ENCODE measurements at regions not wholly inside any gene's neighbourhood (a gene's known extent, or its start where the extent isn't known, plus 50 kb on each side); places are given as distances from the start of the nearest gene placed in this dataset.
"Not testable (repeated sequence)": the region's sequence is repeated elsewhere in the genome, so short reads cannot be mapped to it uniquely, and the experiment has no call there.

DNA sequence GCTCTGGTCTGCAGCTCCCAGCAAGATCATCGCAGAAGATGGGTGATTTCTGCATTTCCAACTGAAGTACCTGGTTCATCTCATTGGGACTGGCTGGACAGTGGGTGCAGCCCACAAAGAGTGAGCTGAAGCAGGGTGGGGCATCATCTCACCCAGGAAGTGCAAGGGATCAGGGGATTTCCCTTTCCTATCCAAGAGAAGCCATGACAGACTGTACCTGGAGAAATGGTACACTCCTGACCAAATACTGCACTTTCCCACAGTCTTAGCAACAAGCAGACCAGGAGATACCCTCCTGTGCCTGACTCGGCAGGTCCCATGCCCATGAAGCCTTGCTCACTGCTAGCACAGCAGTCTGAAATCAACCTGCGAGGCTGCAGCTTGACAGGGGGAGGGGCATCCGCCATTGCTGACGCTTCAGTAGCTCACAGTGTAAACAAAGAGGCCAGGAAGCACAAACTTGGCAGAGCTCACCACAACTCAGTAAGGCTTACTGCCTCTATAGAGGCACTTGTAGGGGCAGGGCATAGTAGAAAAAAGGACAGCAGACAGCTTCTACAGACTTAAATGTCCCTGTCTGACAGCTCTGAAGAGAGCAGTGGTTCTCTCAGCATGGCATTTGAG lies 60.5 kb downstream of the AREG start:
- in situ Hi-C loops (cut with HindIII; ENCODE audit: low pct_ligation_motif_present, low pct_unique_long_range_greater_than_20kb, low sequenced_read_pairs); DNase-seq: not testable (repeated sequence)

DNA sequence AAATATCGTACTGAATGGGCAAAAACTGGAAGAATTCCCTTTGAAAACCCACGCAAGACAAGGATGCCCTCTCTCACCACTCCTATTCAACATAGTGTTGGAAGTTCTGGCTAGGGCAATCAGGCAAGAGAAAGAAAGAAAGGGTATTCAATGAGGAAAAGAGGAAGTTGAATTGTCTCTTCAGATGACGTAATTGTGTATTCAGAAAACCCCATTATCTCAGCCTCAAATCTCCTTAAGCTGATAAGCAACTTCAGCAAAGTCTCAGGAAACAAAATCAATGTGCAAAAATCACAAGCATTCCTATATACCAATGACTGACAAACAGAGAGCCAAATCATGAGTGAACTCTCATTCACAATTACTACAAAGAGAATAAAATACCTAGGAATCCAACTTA lies 64.4 kb downstream of the AREG start:
- DNase-seq; in situ Hi-C loops (cut with HindIII; ENCODE audit: low pct_ligation_motif_present, low pct_unique_long_range_greater_than_20kb, low sequenced_read_pairs): not testable (repeated sequence)

DNA sequence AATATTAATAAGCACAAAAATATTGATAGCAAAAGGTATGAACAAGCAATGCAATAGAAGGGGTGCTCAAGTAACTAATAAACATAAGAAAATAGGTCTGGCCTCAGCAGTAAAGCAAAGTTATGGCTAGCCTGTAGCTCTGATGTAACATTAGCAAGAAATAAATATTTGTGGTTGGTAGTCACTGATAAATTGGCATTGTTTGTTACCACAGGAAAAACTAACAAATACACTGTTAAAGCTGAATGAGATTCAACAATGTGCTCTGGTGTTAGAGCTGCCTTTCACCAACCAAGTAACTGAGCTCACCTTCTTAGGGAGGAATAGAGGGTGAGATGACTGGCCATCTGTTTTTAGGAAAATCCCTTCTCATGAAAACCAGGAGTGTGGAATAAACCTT lies 71.4 kb downstream of the AREG start:
- DNase-seq, result no peak
- in situ Hi-C loops (cut with HindIII; ENCODE audit: low pct_ligation_motif_present, low pct_unique_long_range_greater_than_20kb, low sequenced_read_pairs), result no loop called here

DNA sequence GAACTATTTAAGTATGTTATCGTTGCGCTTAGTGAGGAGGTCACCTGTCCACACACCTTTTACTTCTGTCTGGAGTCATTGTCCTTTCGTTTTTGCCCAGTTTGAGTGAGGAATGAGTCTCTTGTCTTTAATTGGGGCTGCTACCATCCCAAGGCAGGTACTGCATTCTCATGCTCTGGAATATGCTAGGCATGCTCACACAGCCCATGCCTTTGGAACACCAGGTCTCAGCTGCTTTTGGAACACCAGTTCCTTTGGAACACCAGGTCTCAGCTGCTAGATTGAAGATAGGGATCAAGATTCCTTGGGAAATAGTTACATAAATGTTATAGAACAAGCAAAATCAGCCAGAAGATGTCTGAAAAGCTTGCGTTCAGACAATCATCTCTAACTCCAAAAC lies 73.1 kb downstream of the AREG start:
- in situ Hi-C loops (cut with HindIII; ENCODE audit: low pct_ligation_motif_present, low pct_unique_long_range_greater_than_20kb, low sequenced_read_pairs), result no loop called here

DNA sequence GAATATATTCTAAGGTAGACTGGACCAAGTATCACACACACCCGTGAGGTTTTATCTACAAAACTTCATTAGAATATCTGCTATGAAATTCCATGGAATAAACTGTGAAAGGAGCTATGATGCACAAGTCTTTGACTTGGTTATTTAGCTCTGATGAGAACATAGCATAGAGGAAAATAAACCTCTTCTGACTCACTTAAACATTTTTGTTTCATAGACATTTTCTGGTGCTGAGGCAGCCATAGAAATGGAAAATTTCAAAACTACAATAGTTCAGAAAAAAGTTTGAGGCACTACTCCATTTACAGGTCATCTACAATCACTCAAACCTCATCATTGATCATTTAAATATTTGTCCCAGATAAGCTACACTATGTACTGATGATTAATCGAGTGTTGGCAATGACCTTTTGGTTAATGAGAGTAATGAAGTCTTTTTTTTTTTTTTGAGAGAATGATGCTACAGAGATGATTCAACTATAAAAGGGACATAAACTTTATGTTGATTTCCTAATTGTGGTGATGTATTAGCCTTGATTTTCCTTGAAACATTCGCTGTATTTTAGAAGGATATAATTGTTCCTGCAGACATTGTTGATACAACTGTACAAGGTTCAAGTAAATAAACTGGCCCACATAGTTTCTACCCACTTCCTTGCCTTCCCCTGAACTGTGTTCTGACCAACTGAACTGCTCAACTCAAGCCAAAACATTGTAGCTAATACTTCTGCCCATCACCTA lies 77.5 kb downstream of the AREG start:
- in situ Hi-C loops (cut with HindIII; ENCODE audit: low pct_ligation_motif_present, low pct_unique_long_range_greater_than_20kb, low sequenced_read_pairs), result no loop called here

More for the DNA sequence above, 73.1 kb downstream of the AREG start:
- DNase-seq, result no peak

DNA sequence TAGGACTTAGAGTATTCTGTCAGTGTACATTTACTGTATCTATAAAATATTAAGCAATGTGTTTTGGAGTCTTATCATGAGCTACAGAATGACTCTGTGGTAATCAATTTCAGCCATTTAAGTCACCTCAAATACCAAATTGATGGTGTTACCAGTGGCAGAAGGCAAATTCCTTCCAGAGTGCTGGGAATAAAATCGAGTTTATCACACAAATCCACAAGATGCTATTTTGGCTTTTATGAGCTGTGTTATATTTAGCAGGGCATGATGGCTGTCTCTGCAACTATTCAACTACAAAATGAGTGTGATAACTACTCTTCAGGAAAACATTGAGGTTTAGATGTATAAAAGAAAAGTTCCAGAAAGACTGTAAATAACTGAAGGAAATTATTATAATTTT lies 78.2 kb downstream of the AREG start:
- in situ Hi-C loops (cut with HindIII; ENCODE audit: low pct_ligation_motif_present, low pct_unique_long_range_greater_than_20kb, low sequenced_read_pairs), result no loop called here
- no peak for DNase-seq

More for the DNA sequence above, 77.5 kb downstream of the AREG start:
- no peak for DNase-seq

DNA sequence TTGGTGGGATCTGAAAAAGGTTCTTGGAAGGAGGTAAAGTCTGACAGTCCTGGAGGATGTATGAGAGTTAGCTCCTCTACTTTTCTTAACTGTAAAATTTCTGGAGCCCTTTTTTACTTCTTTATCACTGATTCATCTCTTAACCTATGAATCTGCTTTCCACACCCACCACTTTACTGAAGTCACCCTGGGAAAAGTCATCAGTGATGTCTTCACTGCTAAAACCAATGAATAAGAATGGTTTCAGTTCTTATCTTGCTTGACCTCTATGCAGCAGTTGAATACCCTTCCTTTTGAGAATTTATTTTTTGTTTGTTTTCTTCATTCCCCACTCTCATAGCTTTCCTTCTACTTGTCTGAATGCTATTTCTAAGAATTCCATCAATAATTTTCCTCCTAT lies 80.0 kb downstream of the AREG start:
- DNase-seq, result no peak
- in situ Hi-C loops (cut with HindIII; ENCODE audit: low pct_ligation_motif_present, low pct_unique_long_range_greater_than_20kb, low sequenced_read_pairs), result no loop called here

DNA sequence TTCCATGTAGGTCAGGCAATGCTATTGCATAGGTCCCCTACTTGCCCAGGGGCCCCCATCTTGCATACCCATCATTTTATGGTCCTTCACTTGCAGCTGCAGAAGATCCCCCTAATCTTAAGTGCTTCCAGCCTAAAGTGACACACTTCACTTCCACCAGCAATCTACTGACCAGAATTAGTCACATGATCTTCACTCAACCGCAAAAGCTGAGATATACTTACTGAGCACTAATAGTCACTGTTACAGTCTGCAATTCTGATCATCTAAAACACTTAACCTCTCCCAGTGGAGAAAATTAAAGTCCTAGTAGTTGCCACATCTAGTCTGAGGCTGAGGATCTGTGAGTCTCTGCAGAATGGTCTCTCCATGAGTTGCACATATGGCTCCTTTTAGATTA lies 82.1 kb downstream of the AREG start:
- DNase-seq, result no peak
- in situ Hi-C loops (cut with HindIII; ENCODE audit: low pct_ligation_motif_present, low pct_unique_long_range_greater_than_20kb, low sequenced_read_pairs), result no loop called here

DNA sequence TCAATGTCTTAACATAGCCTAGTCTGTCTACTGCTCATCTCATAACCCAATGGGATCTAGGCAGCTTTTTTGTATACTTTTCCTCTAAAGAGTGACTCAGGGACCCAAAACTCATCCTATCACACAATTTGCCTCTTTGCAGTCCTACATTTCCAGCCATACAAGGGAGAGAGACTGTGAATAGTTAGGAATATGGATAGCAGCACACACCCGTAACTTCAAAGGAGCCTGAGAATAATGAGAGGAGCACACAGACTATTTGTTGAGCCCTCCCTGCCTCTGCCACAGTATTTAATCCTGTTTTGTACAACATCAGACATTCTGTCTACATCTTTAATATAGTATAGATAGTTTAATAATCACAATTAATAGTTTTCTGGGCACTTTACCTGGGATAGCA lies 83.2 kb downstream of the AREG start:
- in situ Hi-C loops (cut with HindIII; ENCODE audit: low pct_ligation_motif_present, low pct_unique_long_range_greater_than_20kb, low sequenced_read_pairs), result no loop called here
- DNase-seq, result no peak

DNA sequence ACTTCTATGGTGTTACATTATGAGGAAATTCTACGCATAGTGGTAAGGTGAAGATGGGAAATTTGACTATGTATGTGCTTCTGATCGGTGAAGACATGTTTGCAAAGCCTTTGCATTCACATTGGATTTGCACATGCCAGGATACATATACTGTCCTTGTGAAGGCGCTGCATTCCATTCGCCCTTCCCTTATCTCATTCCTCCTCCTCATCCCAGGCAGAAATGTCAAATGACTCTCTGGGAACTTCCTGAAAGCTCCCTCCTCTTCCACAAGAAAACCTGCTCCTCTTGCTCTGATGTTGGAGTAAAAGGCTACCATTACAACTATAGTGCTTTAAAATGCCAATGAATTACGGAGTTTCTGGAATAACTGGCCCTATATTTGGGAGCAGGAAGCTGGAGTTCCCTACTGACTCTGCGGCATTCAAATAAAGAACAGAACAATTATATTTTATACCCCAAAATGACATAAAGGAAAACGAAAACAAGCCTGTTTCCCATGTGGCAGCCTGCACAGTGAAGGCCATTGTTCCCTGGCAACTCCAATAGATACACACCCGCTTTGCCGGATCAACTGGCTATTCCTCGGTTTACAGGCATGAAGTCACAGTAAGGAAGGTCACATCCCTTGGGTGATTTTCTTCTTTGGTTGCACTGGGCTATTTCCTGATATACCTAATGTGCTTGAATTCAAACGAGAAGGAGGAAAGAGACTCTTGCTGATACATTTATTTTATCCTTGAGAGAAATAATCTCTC lies 84.5 kb downstream of the AREG start:
- no peak for DNase-seq
- in situ Hi-C loops (cut with HindIII; ENCODE audit: low pct_ligation_motif_present, low pct_unique_long_range_greater_than_20kb, low sequenced_read_pairs), result no loop called here

DNA sequence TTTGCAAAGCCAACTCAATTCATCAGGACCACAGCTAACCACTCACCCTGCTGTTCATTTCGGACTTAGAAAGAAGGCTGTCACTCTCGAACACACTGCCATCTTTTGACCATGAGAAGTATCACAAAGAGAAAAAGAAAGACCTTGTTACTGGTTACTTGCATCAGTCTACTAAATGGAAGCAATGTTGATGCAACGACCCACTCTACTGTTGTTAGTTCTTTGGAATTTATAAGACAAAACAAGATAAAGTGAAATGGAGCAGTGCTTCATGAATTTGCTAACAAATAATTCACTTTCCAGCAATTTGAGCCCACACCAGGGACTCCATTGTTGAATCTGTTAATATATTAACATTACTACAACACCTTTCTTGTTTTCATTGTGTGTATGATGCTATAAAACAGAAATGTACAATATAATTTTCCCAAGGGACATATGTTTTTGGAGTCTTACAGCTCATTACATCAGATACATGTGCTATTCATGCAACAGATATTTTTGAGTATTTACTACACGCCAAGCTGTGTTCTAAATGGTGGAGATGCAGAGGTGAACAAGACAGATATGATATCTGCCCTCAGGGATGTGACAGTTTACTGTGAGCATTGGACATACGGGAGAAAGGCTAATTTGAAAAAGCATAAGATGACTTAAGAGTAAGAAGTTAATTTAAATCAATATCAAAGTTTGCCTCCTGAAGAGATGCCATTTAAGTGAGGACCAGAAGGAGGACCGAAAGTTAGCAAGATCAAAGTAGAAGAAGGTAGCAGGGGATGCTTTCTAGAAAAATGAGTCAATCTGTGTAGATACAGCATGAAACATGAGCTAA lies 87.2 kb downstream of the AREG start:
- peak; percentile 85 for DNase-seq
- in situ Hi-C loops (cut with HindIII; ENCODE audit: low pct_ligation_motif_present, low pct_unique_long_range_greater_than_20kb, low sequenced_read_pairs), result no loop called here

DNA sequence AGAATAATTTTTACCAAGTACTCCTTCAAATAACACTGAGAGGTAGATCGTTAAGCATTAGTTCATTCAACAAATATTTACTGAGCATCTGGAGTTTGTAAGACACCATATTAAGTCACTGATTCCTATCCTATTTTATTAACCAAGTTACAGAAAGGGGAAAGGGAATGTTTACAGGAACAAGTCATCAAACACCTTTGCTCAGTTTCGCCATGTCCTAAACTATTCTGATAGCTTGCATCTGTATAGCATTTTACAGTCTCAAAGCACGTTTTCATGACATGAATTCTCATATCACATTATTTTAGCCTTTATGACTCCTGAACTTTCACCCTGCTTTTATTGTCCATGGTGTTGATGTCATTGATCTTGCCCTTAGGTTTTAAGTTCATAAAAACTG lies 89.2 kb downstream of the AREG start:
- no peak for DNase-seq
- in situ Hi-C loops (cut with HindIII; ENCODE audit: low pct_ligation_motif_present, low pct_unique_long_range_greater_than_20kb, low sequenced_read_pairs), result no loop called here

DNA sequence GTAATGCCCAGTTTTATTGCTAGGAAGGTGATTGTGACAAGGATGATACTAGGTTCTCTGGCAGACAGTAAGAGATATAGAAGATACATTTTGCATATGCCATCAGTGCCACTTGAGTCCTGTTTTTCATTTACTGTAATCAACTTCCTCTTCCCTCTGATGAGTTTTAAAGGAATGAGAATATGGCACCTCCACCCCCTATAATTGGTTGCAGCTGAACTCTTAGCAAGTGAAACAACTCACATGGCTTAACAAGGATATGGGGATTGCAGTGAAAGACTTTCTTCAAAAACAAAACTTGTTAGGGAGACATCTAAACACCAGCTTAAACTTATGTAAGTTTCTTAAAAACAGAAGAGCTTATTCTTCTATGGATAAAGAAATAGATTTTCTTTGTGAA lies 90.0 kb downstream of the AREG start:
- in situ Hi-C loops (cut with HindIII; ENCODE audit: low pct_ligation_motif_present, low pct_unique_long_range_greater_than_20kb, low sequenced_read_pairs), result no loop called here

DNA sequence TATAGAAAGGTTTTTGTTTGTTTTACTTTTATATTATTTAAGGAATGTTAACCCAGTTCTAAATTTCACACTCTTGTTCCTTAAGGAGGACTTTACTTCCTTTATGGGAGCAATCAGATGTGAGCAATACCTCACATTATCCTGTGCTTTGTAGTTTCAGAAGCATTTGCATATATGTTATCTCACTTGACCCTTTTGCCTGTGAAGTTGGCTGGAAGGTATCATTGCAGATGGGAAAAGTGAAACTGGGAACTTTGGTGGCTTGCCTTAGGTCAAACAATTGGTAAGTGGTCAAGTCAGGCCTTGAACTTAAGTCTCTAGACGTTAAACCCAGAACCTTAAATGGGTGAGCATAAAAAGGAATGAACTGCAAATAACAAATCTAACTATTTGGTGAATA lies 90.6 kb downstream of the AREG start:
- in situ Hi-C loops (cut with HindIII; ENCODE audit: low pct_ligation_motif_present, low pct_unique_long_range_greater_than_20kb, low sequenced_read_pairs), result no loop called here
- DNase-seq, result no peak

More for the DNA sequence above, 90.0 kb downstream of the AREG start:
- no peak for DNase-seq

DNA sequence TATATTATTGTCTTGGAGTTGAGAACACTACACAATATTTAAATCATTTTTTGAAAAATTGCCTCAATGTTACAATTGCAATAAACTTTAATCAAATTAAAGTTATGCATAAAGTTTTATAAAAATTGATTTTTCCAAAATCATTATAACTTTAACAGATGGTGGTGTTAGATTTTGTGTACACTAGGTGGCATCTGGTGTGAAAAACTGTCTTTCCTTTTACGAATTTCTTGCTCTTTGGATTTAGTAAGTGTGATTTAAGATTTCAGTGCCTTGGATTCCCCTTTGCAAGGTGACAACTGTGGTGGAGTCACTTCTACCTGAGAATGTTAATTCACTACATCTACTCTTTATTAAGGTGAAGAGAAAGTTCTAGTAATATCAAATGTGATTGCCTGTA lies 91.6 kb downstream of the AREG start:
- in situ Hi-C loops (cut with HindIII; ENCODE audit: low pct_ligation_motif_present, low pct_unique_long_range_greater_than_20kb, low sequenced_read_pairs), result no loop called here
- DNase-seq, result peak; percentile 61

DNA sequence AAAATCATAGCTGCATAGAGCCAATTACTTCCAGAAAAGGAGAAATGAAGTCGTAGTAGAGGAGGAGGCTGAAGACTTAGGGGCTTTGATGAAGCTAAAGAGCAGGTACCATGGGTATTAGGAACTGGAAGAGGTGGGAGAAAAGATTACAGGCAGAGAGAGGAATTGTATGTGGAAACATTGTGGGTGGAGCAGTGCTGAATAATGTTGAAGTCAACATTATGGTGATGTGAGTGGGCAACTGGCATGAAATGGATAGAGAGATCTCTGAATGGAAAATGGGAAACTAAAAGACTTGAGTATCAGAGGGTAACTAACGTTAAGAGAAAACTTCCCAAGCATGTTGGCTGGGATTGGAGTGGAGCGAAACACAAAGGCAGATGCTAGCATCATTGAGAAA lies 92.5 kb downstream of the AREG start:
- peak; percentile 40 for DNase-seq
- in situ Hi-C loops (cut with HindIII; ENCODE audit: low pct_ligation_motif_present, low pct_unique_long_range_greater_than_20kb, low sequenced_read_pairs), result no loop called here

DNA sequence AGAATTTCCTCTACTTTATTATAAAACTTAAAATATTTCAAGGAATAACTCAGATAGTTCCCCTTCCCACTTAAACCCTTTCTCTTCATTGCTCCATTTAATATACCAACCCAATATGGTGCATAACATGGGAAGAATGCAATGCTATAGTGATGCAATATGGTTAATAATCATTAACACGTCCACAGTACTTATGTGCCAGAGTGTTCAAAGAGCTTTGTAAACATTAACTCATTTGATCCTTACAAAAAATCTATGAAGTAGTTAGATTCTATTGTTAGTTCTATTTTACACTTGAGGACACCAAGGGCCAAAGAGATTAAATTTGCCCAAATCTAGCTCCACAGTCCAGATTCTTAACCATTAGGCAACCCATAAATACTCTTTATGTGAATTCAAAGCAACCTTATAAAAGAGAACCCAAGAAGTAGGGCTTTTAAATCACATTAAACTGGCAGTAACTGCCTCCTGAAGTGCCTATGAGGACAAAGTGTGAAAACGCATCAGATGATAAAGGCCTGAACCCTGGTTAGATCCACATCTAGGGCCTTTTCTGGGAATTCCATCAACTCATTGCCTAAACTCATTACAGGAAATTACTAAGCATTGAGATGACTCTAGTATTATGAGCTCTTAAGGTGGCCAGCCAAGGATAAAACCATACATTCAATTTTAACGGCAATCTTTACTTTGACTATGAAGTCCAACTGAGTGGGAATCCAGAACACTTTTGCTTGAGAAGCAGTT lies 94.3 kb downstream of the AREG start:
- in situ Hi-C loops (cut with HindIII; ENCODE audit: low pct_ligation_motif_present, low pct_unique_long_range_greater_than_20kb, low sequenced_read_pairs), result no loop called here
- DNase-seq, result peak; percentile 92

DNA sequence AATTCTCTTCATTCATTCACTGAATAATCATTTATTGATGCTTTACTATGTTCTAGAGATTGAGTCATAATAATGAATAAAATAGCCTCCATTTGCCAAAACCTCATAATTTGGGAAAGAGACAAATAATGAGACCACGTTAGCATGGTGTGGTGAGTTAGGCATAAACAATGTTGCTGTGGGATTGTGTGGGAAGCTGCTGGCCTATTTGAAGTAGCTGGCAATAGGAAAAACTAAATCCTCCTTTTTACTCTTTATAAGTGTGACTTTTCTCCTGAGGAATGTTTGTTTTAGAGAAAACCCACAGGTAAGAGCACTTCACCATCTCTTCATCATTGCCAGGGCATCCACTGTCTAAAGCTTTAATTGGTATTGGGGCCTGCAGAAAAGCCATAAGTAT lies 95.3 kb downstream of the AREG start:
- in situ Hi-C loops (cut with HindIII; ENCODE audit: low pct_ligation_motif_present, low pct_unique_long_range_greater_than_20kb, low sequenced_read_pairs), result no loop called here
- DNase-seq, result no peak
